Neural cell (in vitro differentiated cells): ENCODE measurements at regions not wholly inside any gene's neighbourhood (a gene's known extent, or its start where the extent isn't known, plus 50 kb on each side); places are given as distances from the start of the nearest gene placed in this dataset.
A peak's percentile ranks its signal among the peaks of the same experiment; 100 is the strongest.

Experiments
- H2AFZ ChIP-seq: fragments of 200-600, 300-800 bp; sonication (generic), shearing (Covaris generic); 2 replicates; pipeline ENCODE4 v1.6.0; 2014; ENCODE audit warnings: low read depth, mild to moderate bottlenecking, antibody characterized with exemption, low read length, moderate library complexity
- H3F3A ChIP-seq: fragments of 200-600 bp; shearing (Covaris generic); 2 replicates; pipeline ENCODE4 v1.6.1; 2016; ENCODE audit warnings: mild to moderate bottlenecking, moderate library complexity, mixed read lengths, antibody characterized with exemption, low read length; ENCODE audit not compliant: insufficient read depth, poor library complexity, severe bottlenecking
- H3K27ac ChIP-seq: fragments of 200-600, 300-800 bp; sonication (generic), shearing (Covaris generic); 2 replicates; pipeline ENCODE4 v1.5.1; 2014; ENCODE audit warnings: mild to moderate bottlenecking, low read length, moderate library complexity
- H3K27me3 ChIP-seq: fragments of 300-800, 200-600 bp; sonication (generic), shearing (Covaris generic); 2 replicates; pipeline ENCODE4 v1.6.0; 2014; ENCODE audit warnings: mild to moderate bottlenecking, low read depth, low read length, moderate library complexity; ENCODE audit not compliant: insufficient read depth
- H3K36me3 ChIP-seq: fragments of 300-800, 200-600 bp; sonication (generic), shearing (Covaris generic); 2 replicates; pipeline ENCODE4 v1.5.1; 2014; ENCODE audit warnings: mild to moderate bottlenecking, antibody characterized with exemption, low read length, moderate library complexity; ENCODE audit not compliant: insufficient read depth
- H3K4me2 ChIP-seq: fragments of 300-800, 200-600 bp; sonication (generic), shearing (Covaris generic); 2 replicates; pipeline ENCODE4 v1.6.0; 2014; ENCODE audit warnings: mild to moderate bottlenecking, low read length
- H3K4me3 ChIP-seq: fragments of 300-800, 200-600 bp; sonication (generic), shearing (Covaris generic); 2 replicates; pipeline ENCODE4 v1.5.1; 2014; ENCODE audit warnings: mild to moderate bottlenecking, low read length, moderate library complexity
- H3K79me2 ChIP-seq: fragments of 200-600 bp; shearing (Covaris generic); replicated peaks from 2 replicates; pipeline ENCODE4 v1.6.0; 2014; ENCODE audit warnings: mild to moderate bottlenecking, low read length, moderate library complexity; ENCODE audit not compliant: insufficient read depth
- H3K9ac ChIP-seq: fragments of 300-800, 200-600 bp; sonication (generic), shearing (Covaris generic); 2 replicates; pipeline ENCODE4 v1.6.1; 2016; ENCODE audit warnings: mild to moderate bottlenecking, low read length, mixed read lengths
- H3K9me2 ChIP-seq: fragments of 200-600 bp; shearing (Covaris generic); 2 replicates; pipeline ENCODE4 v1.6.1; 2016; ENCODE audit warnings: mild to moderate bottlenecking, low read length, mixed read lengths; ENCODE audit not compliant: insufficient read depth
- H3K9me3 ChIP-seq: fragments of 200-600, 300-800 bp; sonication (generic), shearing (Covaris generic); 2 replicates; pipeline ENCODE4 v1.6.1; 2016; ENCODE audit warnings: mild to moderate bottlenecking, mixed run types, low read length, moderate library complexity, mixed read lengths
- H4K20me1 ChIP-seq: fragments of 200-600 bp; shearing (Covaris generic); 2 replicates; pipeline ENCODE4 v1.6.1; 2016; ENCODE audit warnings: mild to moderate bottlenecking, mixed run types; ENCODE audit not compliant: insufficient read depth
- EP300 ChIP-seq: fragments of 450-650 bp; conservative IDR thresholded peaks from 2 replicates; pipeline ENCODE4 v1.6.1; 2014; ENCODE audit warnings: antibody characterized with exemption, mild to moderate bottlenecking, moderate library complexity; ENCODE audit not compliant: poor library complexity, severe bottlenecking
- EZH2 ChIP-seq: fragments of 200-600, 300-800 bp; shearing (Covaris generic), sonication (generic); IDR thresholded peaks from 2 replicates; pipeline ENCODE4 v1.6.1; 2014; ENCODE audit warnings: antibody characterized with exemption, low read length, borderline replicate concordance, mild to moderate bottlenecking; ENCODE audit not compliant: insufficient read depth, poor library complexity, severe bottlenecking
- MXI1 ChIP-seq: fragments of 450-650 bp; conservative IDR thresholded peaks from 2 replicates; pipeline ENCODE4 v1.6.1; 2014; ENCODE audit warnings: antibody characterized with exemption, mild to moderate bottlenecking; ENCODE audit not compliant: poor library complexity, severe bottlenecking
- POLR2AphosphoS5 ChIP-seq: IDR thresholded peaks from 2 replicates; pipeline ENCODE4 v1.6.1; 2012
- RAD21 ChIP-seq: fragments of 450-650 bp; conservative IDR thresholded peaks from 2 replicates; pipeline ENCODE4 v1.6.1; 2014; ENCODE audit warnings: antibody characterized with exemption, mild to moderate bottlenecking, moderate library complexity
- SMC3 ChIP-seq: fragments of 450-650 bp; conservative IDR thresholded peaks from 2 replicates; pipeline ENCODE4 v1.6.1; 2014; ENCODE audit warnings: antibody characterized with exemption, mild to moderate bottlenecking, moderate library complexity; ENCODE audit not compliant: poor library complexity
- TAF1 ChIP-seq: IDR thresholded peaks from 2 replicates; pipeline ENCODE4 v1.6.1; 2012; ENCODE audit warnings: low read depth
- TF ChIP-seq, protein P1 (sequence below): IDR thresholded peaks from 2 replicates; pipeline ENCODE4 v1.6.1; 2012; ENCODE audit warnings: borderline replicate concordance
- TF ChIP-seq, protein P2 (sequence below): fragments of 450-650 bp; IDR thresholded peaks from 2 replicates; pipeline ENCODE4 v1.5.1; 2014; ENCODE audit warnings: antibody characterized with exemption, mild to moderate bottlenecking, moderate library complexity; ENCODE audit not compliant: poor library complexity, severe bottlenecking

DNA sequence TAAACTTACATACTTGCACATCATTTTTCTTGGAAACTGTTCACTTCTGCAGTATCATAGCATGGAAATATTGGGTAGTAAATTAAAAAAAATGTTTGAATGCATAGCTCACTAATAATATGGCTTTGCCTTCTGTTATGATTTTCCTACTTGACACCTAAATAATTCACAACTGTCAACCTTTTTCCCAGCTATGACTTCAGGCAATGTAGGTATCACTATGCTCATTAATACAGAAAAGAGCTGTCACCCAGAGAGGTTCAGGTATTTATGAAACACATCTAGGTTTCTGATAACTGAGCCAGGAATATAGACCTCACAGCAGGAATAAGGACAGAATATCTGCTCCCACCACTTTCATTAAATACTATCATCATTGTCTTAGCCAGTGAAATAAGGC is 289.5 kb downstream of the ACTRT1 start:
- no peak for TF ChIP-seq SMC3
- TF ChIP-seq MXI1 = no peak
- TF ChIP-seq TAF1 = no peak
- TF ChIP-seq, protein P1, sequence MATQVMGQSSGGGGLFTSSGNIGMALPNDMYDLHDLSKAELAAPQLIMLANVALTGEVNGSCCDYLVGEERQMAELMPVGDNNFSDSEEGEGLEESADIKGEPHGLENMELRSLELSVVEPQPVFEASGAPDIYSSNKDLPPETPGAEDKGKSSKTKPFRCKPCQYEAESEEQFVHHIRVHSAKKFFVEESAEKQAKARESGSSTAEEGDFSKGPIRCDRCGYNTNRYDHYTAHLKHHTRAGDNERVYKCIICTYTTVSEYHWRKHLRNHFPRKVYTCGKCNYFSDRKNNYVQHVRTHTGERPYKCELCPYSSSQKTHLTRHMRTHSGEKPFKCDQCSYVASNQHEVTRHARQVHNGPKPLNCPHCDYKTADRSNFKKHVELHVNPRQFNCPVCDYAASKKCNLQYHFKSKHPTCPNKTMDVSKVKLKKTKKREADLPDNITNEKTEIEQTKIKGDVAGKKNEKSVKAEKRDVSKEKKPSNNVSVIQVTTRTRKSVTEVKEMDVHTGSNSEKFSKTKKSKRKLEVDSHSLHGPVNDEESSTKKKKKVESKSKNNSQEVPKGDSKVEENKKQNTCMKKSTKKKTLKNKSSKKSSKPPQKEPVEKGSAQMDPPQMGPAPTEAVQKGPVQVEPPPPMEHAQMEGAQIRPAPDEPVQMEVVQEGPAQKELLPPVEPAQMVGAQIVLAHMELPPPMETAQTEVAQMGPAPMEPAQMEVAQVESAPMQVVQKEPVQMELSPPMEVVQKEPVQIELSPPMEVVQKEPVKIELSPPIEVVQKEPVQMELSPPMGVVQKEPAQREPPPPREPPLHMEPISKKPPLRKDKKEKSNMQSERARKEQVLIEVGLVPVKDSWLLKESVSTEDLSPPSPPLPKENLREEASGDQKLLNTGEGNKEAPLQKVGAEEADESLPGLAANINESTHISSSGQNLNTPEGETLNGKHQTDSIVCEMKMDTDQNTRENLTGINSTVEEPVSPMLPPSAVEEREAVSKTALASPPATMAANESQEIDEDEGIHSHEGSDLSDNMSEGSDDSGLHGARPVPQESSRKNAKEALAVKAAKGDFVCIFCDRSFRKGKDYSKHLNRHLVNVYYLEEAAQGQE = no peak
- peak; percentile 64 for TF ChIP-seq POLR2AphosphoS5
- TF ChIP-seq, protein P2, sequence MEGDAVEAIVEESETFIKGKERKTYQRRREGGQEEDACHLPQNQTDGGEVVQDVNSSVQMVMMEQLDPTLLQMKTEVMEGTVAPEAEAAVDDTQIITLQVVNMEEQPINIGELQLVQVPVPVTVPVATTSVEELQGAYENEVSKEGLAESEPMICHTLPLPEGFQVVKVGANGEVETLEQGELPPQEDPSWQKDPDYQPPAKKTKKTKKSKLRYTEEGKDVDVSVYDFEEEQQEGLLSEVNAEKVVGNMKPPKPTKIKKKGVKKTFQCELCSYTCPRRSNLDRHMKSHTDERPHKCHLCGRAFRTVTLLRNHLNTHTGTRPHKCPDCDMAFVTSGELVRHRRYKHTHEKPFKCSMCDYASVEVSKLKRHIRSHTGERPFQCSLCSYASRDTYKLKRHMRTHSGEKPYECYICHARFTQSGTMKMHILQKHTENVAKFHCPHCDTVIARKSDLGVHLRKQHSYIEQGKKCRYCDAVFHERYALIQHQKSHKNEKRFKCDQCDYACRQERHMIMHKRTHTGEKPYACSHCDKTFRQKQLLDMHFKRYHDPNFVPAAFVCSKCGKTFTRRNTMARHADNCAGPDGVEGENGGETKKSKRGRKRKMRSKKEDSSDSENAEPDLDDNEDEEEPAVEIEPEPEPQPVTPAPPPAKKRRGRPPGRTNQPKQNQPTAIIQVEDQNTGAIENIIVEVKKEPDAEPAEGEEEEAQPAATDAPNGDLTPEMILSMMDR = no peak
- TF ChIP-seq RAD21 = no peak
- TF ChIP-seq EP300 = peak; percentile 87
- TF ChIP-seq EZH2 = no peak
- Histone ChIP-seq H2AFZ (no peak overlapping the region), H3K79me2 (no peaks in the 10 kb centered on the region), H3K9me3 (no peaks in the 10 kb centered on the region), H3K4me2 (no peak overlapping the region), H3K9me2 (no peaks in the 10 kb centered on the region), H3K4me3 (no peak overlapping the region), H3K27ac (no peak overlapping the region), H3F3A (no peaks in the 10 kb centered on the region), H4K20me1 (no peaks in the 10 kb centered on the region), H3K27me3 (no peaks in the 10 kb centered on the region), H3K9ac (no peak overlapping the region), H3K36me3 (no peaks in the 10 kb centered on the region)

DNA sequence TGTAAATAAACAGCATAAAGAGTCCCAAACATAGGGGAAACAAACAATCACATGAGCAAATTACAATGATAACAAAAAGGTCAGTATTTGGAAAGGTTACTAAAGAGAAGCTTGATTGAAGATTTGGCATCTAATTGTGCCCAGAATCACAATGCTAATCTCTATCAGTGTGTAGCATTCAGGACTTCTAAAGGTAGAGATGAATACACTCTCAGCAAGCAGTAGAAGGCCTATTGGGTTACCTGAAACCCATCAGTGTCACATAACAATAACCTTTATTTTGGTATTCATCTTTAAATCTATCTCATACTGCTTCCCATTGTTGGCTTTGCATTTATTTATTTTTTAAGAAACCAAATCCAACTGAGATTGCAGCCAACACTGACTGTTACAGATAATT is 319.5 kb downstream of the ACTRT1 start:
- Histone ChIP-seq H2AFZ (no peak overlapping the region), H3K36me3 (no peaks in the 10 kb centered on the region), H4K20me1 (no peaks in the 10 kb centered on the region), H3K27ac (no peak overlapping the region), H3F3A (no peaks in the 10 kb centered on the region), H3K4me3 (no peak overlapping the region), H3K9me3 (no peaks in the 10 kb centered on the region), H3K9ac (no peak overlapping the region), H3K27me3 (no peaks in the 10 kb centered on the region), H3K9me2 (no peaks in the 10 kb centered on the region), H3K4me2 (no peak overlapping the region), H3K79me2 (no peaks in the 10 kb centered on the region)
- TF ChIP-seq TAF1 (no peak), POLR2AphosphoS5 (no peak), RAD21 (no peak), EP300 (no peak), SMC3 (no peak), EZH2 (no peak)
- TF ChIP-seq, protein P2 = no peak
- TF ChIP-seq, protein P1 = no peak
